HUES64 (cell line): ENCODE measurements at regions not wholly inside any gene's neighbourhood (a gene's known extent, or its start where the extent isn't known, plus 50 kb on each side); places are given as distances from the start of the nearest gene placed in this dataset.

Experiments used
- H3K27ac ChIP-seq: 2 replicates; pipeline ENCODE4 v1.7.0; 2013; ENCODE audit warnings: low read depth, low read length, inconsistent platforms
- H3K27me3 ChIP-seq: 2 replicates; pipeline ENCODE4 v1.6.1; 2013; ENCODE audit warnings: mild to moderate bottlenecking, low read length; ENCODE audit not compliant: insufficient read depth
- H3K36me3 ChIP-seq: 2 replicates; pipeline ENCODE4 v1.6.1; 2013; ENCODE audit warnings: mild to moderate bottlenecking, low read length; ENCODE audit not compliant: insufficient read depth
- H3K4me1 ChIP-seq: 2 replicates; pipeline ENCODE4 v1.6.1; 2013; ENCODE audit warnings: mild to moderate bottlenecking, low read length, moderate library complexity; ENCODE audit not compliant: insufficient read depth
- H3K4me3 ChIP-seq: 2 replicates; pipeline ENCODE4 v1.5.1; 2013; ENCODE audit warnings: mild to moderate bottlenecking, low read length, moderate library complexity
- H3K9ac ChIP-seq: 2 replicates; pipeline ENCODE4 v1.6.1; 2013; ENCODE audit warnings: mild to moderate bottlenecking, low read depth, low read length
- H3K9me3 ChIP-seq: 2 replicates; pipeline ENCODE4 v1.6.1; 2013; ENCODE audit warnings: low read depth, low read length; ENCODE audit not compliant: insufficient read depth
- WGBS: fragments of 150-250, 120-280 bp; methylation state at CpG from one replicate; pipeline ENCODE4 v1.1.7; 2013; ENCODE audit warnings: missing lambda C conversion rate; 5-methylcytosine and 5-hydroxymethylcytosine counted together

- 87% methylated on average over 4 of the region's 4 CpGs for WGBS
- H3K9ac ChIP-seq = no peak overlapping the region
These were observed 87.1 kb upstream of the RGMA start for GRCh38 chr15:93176065-93176464.

GRCh38 chr15:93174836-93175235 is 85.8 kb upstream of the RGMA start:
- H3K27me3 ChIP-seq = no peaks in the 10 kb centered on the region
- 95% methylated on average over 2 of the region's 2 CpGs for WGBS

More at GRCh38 chr15:93176065-93176464, 87.1 kb upstream of the RGMA start:
- peaks cover 13% of the 10 kb centered on the region; the same call in 1 of the 2 replicates for H3K4me1 ChIP-seq
- H3K27ac ChIP-seq = no peak overlapping the region
- peaks cover 3% of the 10 kb centered on the region; the same call in 1 of the 2 replicates for H3K9me3 ChIP-seq
- no peaks in the 10 kb centered on the region for H3K36me3 ChIP-seq
- no peak overlapping the region for H3K4me3 ChIP-seq
- H3K27me3 ChIP-seq = no peaks in the 10 kb centered on the region

DNA sequence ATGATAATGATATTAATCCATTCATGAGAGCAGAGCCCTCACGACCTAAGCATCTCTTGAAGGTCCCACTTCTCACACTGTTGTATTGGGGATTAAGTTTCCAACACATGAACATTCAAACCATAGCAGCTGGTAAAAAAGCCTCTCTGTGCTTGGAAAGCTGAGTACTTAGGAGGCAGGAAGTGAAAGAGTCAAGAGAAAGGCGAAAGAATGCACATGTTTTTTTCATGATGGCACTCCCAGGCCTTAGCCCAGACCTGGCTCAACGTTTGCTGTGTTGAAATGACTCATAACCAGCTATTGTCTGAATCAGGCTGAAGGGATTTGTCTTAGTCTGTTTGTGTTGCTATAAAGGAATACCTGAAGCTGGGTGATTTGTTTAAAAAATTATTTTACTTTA is 84.4 kb upstream of the RGMA start:
- H3K36me3 ChIP-seq = no peaks in the 10 kb centered on the region
- no peak overlapping the region for H3K4me3 ChIP-seq
- H3K27me3 ChIP-seq = no peaks in the 10 kb centered on the region
- H3K4me1 ChIP-seq = no peaks in the 10 kb centered on the region
- H3K9me3 ChIP-seq = peaks cover 3% of the 10 kb centered on the region; the same call in 1 of the 2 replicates
- no peak overlapping the region for H3K27ac ChIP-seq
- WGBS = 80% methylated on average over 3 of the region's 3 CpGs
- H3K9ac ChIP-seq = no peak overlapping the region

More at GRCh38 chr15:93174836-93175235, 85.8 kb upstream of the RGMA start:
- Histone ChIP-seq H3K27ac (no peak overlapping the region), H3K4me1 (peaks cover 3% of the 10 kb centered on the region; the same call in 1 of the 2 replicates), H3K4me3 (no peak overlapping the region), H3K9ac (no peak overlapping the region), H3K36me3 (no peaks in the 10 kb centered on the region), H3K9me3 (peaks cover 3% of the 10 kb centered on the region; the same call in 1 of the 2 replicates)

GRCh38 chr15:93171476-93171875 is 82.5 kb upstream of the RGMA start:
- no peak overlapping the region for H3K9ac ChIP-seq
- 87% methylated on average over 2 of the region's 3 CpGs for WGBS
- H3K27me3 ChIP-seq = no peaks in the 10 kb centered on the region
- no peaks in the 10 kb centered on the region for H3K36me3 ChIP-seq
- H3K4me3 ChIP-seq = no peak overlapping the region
- no peak overlapping the region for H3K27ac ChIP-seq
- peaks cover 3% of the 10 kb centered on the region; the same call in 1 of the 2 replicates for H3K9me3 ChIP-seq
- H3K4me1 ChIP-seq = no peaks in the 10 kb centered on the region

DNA sequence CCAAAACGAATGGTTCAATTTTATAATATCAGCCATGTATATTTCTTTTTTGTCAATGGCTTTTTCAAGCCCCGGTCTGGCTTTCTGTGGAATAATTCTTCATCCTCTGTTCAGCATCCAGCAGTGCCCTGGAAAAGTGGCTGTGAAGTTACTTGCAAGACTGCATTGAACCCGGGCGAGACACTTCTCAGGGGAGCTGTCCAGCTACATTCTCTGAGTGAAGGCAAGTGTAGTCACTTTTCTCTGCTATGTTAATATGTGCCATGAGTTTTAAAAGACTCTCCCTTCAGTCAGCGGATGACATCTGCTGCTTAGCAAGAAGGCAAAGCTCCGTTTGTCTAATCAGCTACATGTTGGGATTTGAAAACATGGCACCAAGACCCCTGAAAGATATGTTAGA is 81.3 kb upstream of the RGMA start:
- Histone ChIP-seq H3K4me1 (no peaks in the 10 kb centered on the region), H3K27me3 (no peaks in the 10 kb centered on the region), H3K36me3 (no peaks in the 10 kb centered on the region), H3K27ac (no peak overlapping the region), H3K9ac (no peak overlapping the region), H3K9me3 (peaks cover 3% of the 10 kb centered on the region; the same call in 1 of the 2 replicates), H3K4me3 (no peak overlapping the region)
- WGBS = 79% methylated on average over 6 of the region's 6 CpGs

DNA sequence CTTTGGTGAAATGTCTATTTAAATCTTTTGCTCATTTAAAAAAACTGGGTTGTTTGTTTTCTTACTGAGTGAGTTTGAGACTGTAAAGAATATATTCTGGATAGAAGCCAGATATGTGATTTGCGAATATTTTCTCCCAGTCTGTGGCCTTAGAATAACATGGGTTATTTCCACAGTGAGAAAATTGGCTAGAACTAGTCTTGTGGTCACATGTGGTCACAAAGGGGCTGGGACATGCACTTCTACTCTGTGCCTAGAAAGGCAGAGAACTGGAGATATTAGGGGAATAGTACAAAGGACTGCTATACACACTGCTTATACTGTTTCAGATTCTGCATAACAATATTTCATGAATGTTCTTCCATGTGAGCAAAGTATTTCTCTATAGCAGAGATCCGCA is 79.9 kb upstream of the RGMA start:
- Histone ChIP-seq H3K4me1 (no peaks in the 10 kb centered on the region), H3K36me3 (no peaks in the 10 kb centered on the region), H3K27ac (no peak overlapping the region), H3K4me3 (no peak overlapping the region), H3K27me3 (no peaks in the 10 kb centered on the region), H3K9me3 (peaks cover 3% of the 10 kb centered on the region; the same call in 1 of the 2 replicates), H3K9ac (no peak overlapping the region)
- WGBS = 95% methylated on average over 2 of the region's 2 CpGs

GRCh38 chr15:93167291-93167690 is 78.3 kb upstream of the RGMA start:
- H3K36me3 ChIP-seq = no peaks in the 10 kb centered on the region
- no peaks in the 10 kb centered on the region for H3K27me3 ChIP-seq
- no peak overlapping the region for H3K9ac ChIP-seq
- 79% methylated on average over 4 of the region's 4 CpGs for WGBS
- H3K4me1 ChIP-seq = no peaks in the 10 kb centered on the region
- no peak overlapping the region for H3K27ac ChIP-seq
- no peak overlapping the region for H3K4me3 ChIP-seq
- no peaks in the 10 kb centered on the region for H3K9me3 ChIP-seq

DNA sequence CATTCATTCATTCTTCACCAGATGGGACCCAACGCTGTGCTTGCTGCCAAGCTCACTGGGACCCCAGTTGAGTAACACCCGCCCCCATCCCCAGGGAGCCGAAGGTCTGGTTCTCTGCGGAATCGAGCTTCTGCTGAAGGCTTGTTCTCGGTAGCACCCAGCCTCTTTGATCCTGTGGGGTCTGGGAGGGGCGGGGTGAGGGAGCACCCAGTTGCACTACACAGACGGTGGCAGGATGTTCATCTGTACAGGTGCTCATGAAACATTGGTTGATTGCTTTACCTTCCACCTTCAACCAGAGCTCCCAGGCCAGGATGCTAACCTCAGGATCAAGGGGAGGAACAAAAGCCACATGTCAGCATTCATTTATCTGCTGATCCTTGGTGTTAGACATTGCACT is 77.7 kb upstream of the RGMA start:
- no peaks in the 10 kb centered on the region for H3K9me3 ChIP-seq
- no peaks in the 10 kb centered on the region for H3K36me3 ChIP-seq
- no peaks in the 10 kb centered on the region for H3K27me3 ChIP-seq
- no peaks in the 10 kb centered on the region; the same call in 1 of the 2 replicates for H3K4me1 ChIP-seq
- 83% methylated on average over 8 of the region's 8 CpGs for WGBS
- no peak overlapping the region for H3K27ac ChIP-seq
- H3K9ac ChIP-seq = no peak overlapping the region
- no peak overlapping the region for H3K4me3 ChIP-seq

DNA sequence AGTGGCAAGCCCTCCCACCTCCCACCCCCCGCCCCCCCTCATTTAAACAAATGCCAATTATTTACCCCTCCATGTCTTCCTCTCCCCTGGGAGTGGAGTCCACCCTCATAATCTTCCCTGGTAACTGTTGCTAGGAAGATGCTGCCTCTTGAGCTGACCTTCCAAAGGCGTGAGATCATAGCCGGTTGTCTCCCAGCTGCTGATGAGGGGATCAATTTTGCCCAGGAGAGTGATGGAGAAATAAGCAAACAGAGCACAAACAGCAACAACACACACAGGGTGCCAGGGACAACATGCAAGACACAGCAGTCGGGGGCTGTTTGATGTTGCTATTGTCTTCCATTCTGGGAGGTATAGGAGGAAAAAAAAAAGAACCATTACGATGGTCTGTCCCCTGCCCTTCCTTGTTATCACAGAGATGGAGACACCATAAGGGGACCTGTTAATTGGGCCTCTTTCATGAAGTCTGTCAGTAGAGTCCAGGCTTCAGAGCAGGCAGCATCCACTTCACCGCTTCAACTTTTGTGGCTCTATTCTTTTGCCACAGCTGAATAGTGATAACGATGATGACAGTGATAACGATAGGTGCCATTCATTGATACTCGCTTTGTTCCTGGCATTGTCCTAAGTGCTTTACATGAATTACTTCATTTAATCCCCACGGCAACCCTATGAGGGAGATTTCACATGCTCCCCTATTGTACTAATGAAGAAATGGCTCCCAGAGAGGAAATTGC is 76.9 kb upstream of the RGMA start:
- no peak overlapping the region for H3K9ac ChIP-seq
- no peak overlapping the region for H3K4me3 ChIP-seq
- WGBS = 92% methylated on average over 9 of the region's 10 CpGs
- no peaks in the 10 kb centered on the region for H3K36me3 ChIP-seq
- H3K4me1 ChIP-seq = no peaks in the 10 kb centered on the region; the same call in 1 of the 2 replicates
- H3K27me3 ChIP-seq = no peaks in the 10 kb centered on the region
- H3K9me3 ChIP-seq = no peaks in the 10 kb centered on the region
- H3K27ac ChIP-seq = no peak overlapping the region

GRCh38 chr15:93164409-93164808 is 75.4 kb upstream of the RGMA start:
- no peak overlapping the region for H3K27ac ChIP-seq
- no peaks in the 10 kb centered on the region for H3K9me3 ChIP-seq
- 76% methylated on average over 5 of the region's 5 CpGs for WGBS

GRCh38 chr15:93162560-93162959 is 73.5 kb upstream of the RGMA start:
- Histone ChIP-seq H3K36me3 (no peaks in the 10 kb centered on the region), H3K4me1 (no peaks in the 10 kb centered on the region; the same call in 1 of the 2 replicates), H3K27ac (no peak overlapping the region), H3K4me3 (no peak overlapping the region), H3K9me3 (no peaks in the 10 kb centered on the region), H3K9ac (no peak overlapping the region), H3K27me3 (no peaks in the 10 kb centered on the region)
- WGBS = 86% methylated on average over 5 of the region's 5 CpGs

More at GRCh38 chr15:93164409-93164808, 75.4 kb upstream of the RGMA start:
- Histone ChIP-seq H3K9ac (no peak overlapping the region), H3K4me1 (no peaks in the 10 kb centered on the region; the same call in 1 of the 2 replicates), H3K4me3 (no peak overlapping the region), H3K36me3 (no peaks in the 10 kb centered on the region), H3K27me3 (no peaks in the 10 kb centered on the region)
